ENCODE measurements at regions not wholly inside any gene's neighbourhood (a gene's known extent, or its start where the extent isn't known, plus 50 kb on each side); places are given as distances from the start of the nearest gene placed in this dataset.

DNA sequence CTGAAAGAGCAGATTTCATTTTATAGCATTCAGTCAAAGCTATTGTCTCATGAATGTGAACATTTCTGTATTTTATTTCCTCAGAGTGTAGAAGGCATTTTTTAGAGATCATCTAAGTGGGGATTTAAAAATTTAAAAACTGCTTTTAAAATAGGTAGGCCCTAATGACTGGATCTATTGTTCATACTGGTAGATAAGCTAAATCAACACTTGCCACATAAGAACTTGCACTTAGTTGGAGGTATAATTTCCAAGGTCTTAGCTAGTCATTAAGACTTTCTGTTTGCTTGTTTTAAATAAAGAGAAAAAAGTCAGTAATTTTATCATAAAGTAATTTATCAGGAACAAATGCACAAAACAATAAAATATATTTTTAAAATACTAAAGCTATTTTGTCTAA lies 75.2 kb upstream of the LMO3 start:
- H3K9ac ChIP-seq (ENCODE audit: extremely low read depth, insufficient read length, low read length), result no peak overlapping the region
- Mint-ChIP-seq H3K27me3 (ENCODE audit: low read depth) (no peaks in the 10 kb centered on the region), H3K9me3 (no peaks in the 10 kb centered on the region), H3K27ac (no peak overlapping the region), H3K4me3 (no peak overlapping the region), H3K36me3 (ENCODE audit: insufficient read depth in 1 of 3, low read depth in 3 of 3) (no peaks in the 10 kb centered on the region), H3K4me1 (0 out of 4 replicates have a peak, but pooled peaks cover 0 to 3% of the 10 kb centered on the region in 2 experiments)
- H3K27ac ChIP-seq (ENCODE audit: insufficient read length, low read depth, low read length), result no peak overlapping the region
- no peak overlapping the region for H3K14ac ChIP-seq (ENCODE audit: insufficient read depth, low read length)
- no peaks in the 10 kb centered on the region for H3K79me1 ChIP-seq (ENCODE audit: insufficient read depth, low read depth, low read length, poor library complexity, severe bottlenecking)
- H3K4ac ChIP-seq (ENCODE audit: low read depth, low read length), result no peak overlapping the region
- no peak overlapping the region for H3K23ac ChIP-seq (ENCODE audit: insufficient read length, low read depth, low read length)
- H3K27me3 ChIP-seq (ENCODE audit: insufficient read depth, low read length), result no peaks in the 10 kb centered on the region
- no peak overlapping the region for H2AFZ ChIP-seq (ENCODE audit: low read length)
- H3K9me3 ChIP-seq (ENCODE audit: control insufficient read depth, low read depth, low read length), result no peaks in the 10 kb centered on the region
- TF ChIP-seq, protein P1, sequence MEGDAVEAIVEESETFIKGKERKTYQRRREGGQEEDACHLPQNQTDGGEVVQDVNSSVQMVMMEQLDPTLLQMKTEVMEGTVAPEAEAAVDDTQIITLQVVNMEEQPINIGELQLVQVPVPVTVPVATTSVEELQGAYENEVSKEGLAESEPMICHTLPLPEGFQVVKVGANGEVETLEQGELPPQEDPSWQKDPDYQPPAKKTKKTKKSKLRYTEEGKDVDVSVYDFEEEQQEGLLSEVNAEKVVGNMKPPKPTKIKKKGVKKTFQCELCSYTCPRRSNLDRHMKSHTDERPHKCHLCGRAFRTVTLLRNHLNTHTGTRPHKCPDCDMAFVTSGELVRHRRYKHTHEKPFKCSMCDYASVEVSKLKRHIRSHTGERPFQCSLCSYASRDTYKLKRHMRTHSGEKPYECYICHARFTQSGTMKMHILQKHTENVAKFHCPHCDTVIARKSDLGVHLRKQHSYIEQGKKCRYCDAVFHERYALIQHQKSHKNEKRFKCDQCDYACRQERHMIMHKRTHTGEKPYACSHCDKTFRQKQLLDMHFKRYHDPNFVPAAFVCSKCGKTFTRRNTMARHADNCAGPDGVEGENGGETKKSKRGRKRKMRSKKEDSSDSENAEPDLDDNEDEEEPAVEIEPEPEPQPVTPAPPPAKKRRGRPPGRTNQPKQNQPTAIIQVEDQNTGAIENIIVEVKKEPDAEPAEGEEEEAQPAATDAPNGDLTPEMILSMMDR (conservative IDR thresholded peaks at IDR 0.05), result no peak
- no peak overlapping the region for H2AK5ac ChIP-seq (ENCODE audit: insufficient read length, low read length)
- no peaks in the 10 kb centered on the region for H3K4me1 ChIP-seq (ENCODE audit: insufficient read depth, low read length)
- no peak overlapping the region for H4K91ac ChIP-seq (ENCODE audit: insufficient read length, low read depth, low read length)
- H3K23me2 ChIP-seq (ENCODE audit: insufficient read length, low read depth, low read length, poor library complexity, severe bottlenecking), result no peaks in the 10 kb centered on the region
- no peak overlapping the region for H2BK120ac ChIP-seq (ENCODE audit: low read depth, low read length, poor library complexity, severe bottlenecking)
- no peak overlapping the region for H2BK12ac ChIP-seq (ENCODE audit: insufficient read length, low read depth, low read length)
- no peak overlapping the region for H4K8ac ChIP-seq (replicated peaks; ENCODE audit: insufficient read length, low read depth, low read length)
- H3K4me2 ChIP-seq (ENCODE audit: insufficient read depth, insufficient read length, low read length), result no peak overlapping the region
- H3T11ph ChIP-seq (ENCODE audit: low read length), result no peak overlapping the region
- no peak overlapping the region for H2BK20ac ChIP-seq (ENCODE audit: low read depth, low read length, poor library complexity, severe bottlenecking)
- H3K18ac ChIP-seq (ENCODE audit: insufficient read length, low read depth, low read length), result no peak overlapping the region
- no peak overlapping the region for H3K56ac ChIP-seq (ENCODE audit: insufficient read length, low read depth, low read length)
- no peak overlapping the region for H2BK5ac ChIP-seq (ENCODE audit: insufficient read length, low read length)
- H4K20me1 ChIP-seq (ENCODE audit: control insufficient read depth, insufficient read depth, insufficient read length), result no peaks in the 10 kb centered on the region
- H2BK15ac ChIP-seq (ENCODE audit: low read depth, low read length), result no peak overlapping the region
- no peaks in the 10 kb centered on the region for H3K79me2 ChIP-seq (ENCODE audit: insufficient read depth, low read length)
- DNase-seq, result no peak
- no peak overlapping the region for H4K5ac ChIP-seq (ENCODE audit: insufficient read length, low read depth, low read length)
